Esophagus muscularis mucosa (tissue), 3 donors: ENCODE measurements at regions not wholly inside any gene's neighbourhood (a gene's known extent, or its start where the extent isn't known, plus 50 kb on each side); places are given as distances from the start of the nearest gene placed in this dataset.
"Not testable (repeated sequence)": the region's sequence is repeated elsewhere in the genome, so short reads cannot be mapped to it uniquely, and the experiment has no call there.

Experiments used
- EP300 ChIP-seq: sonication (generic); formaldehyde crosslinking; IDR thresholded peaks from one replicate; pipeline ENCODE4 v1.6.1; 2017; ENCODE audit warnings: antibody characterized with exemption
- TF ChIP-seq, protein P1 (sequence below), 3 experiments: fragments of 200-600 bp in 2 of 3; fragments of 450-650 bp in 1 of 3; sonication (generic) in 2 of 3; IDR thresholded peaks; one replicate each; pipeline ENCODE4 v1.5.1; 2017 to 2019; ENCODE audit warnings: antibody characterized with exemption in 3 of 3, mild to moderate bottlenecking in 2 of 3, moderate library complexity in 1 of 3

DNA sequence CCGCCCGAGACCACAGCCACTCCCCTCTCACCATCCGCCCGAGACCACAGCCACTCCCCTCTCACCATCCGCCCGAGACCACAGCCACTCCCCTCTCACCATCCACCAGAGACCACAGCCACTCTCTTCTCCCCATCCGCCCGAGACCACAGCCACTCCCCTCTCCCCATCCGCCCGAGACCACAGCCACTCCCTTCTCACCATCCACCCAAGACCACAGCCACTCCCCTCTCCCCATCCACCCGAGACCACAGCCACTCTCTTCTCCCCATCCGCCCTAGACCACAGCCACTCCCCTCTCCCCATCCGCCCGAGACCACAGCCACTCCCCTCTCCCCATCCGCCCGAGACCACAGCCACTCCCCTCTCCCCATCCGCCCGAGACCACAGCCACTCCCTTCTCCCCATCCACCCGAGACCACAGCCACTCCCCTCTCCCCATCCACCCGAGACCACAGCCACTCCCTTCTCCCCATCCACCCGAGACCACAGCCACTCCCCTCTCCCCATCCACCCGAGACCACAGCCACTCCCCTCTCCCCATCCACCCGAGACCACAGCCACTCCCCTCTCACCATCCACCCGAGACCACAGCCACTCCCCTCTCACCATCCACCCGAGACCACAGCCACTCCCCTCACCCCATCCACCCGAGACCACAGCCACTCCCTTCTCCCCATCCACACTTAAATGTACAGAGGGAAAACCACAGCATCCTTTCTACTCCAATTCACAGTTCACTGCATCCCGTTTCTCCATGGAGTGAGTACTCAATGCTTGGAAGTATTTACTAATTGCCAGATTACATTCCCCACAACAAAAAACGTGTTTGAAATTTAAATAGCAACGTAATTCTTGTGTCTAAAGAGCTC lies 83.5 kb upstream of the SFSWAP start:
- not testable (repeated sequence) for TF ChIP-seq EP300
- TF ChIP-seq, protein P1, sequence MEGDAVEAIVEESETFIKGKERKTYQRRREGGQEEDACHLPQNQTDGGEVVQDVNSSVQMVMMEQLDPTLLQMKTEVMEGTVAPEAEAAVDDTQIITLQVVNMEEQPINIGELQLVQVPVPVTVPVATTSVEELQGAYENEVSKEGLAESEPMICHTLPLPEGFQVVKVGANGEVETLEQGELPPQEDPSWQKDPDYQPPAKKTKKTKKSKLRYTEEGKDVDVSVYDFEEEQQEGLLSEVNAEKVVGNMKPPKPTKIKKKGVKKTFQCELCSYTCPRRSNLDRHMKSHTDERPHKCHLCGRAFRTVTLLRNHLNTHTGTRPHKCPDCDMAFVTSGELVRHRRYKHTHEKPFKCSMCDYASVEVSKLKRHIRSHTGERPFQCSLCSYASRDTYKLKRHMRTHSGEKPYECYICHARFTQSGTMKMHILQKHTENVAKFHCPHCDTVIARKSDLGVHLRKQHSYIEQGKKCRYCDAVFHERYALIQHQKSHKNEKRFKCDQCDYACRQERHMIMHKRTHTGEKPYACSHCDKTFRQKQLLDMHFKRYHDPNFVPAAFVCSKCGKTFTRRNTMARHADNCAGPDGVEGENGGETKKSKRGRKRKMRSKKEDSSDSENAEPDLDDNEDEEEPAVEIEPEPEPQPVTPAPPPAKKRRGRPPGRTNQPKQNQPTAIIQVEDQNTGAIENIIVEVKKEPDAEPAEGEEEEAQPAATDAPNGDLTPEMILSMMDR (IDR thresholded peaks at IDR 0.05) = not testable (repeated sequence)
